ENCODE measurements at regions not wholly inside any gene's neighbourhood (a gene's known extent, or its start where the extent isn't known, plus 50 kb on each side); places are given as distances from the start of the nearest gene placed in this dataset.
A peak's percentile ranks its signal among the peaks of the same experiment; 100 is the strongest.

DNA sequence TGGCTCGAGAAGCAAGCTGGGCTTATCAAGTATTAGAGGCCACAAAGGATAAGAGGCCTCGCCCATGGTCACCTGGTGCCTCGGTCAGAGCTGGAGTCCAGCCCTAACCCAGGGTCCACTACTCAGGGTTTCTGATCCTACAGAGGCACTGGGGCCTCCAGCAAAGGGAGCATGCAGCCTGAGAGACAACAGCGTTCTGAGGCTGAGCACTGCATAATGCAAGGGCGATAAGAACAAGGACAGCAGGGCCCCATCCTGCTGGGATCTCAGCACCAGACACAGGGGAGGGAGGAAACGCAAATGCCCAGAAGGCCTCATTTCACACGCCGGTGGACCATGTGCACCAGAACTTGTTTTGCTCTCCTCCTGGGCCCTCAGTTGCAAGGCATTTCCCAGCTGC lies 63.0 kb downstream of the C5orf15 start:
- Histone ChIP-seq H3K4me3 (ENCODE audit: low read length in 2 of 2) (no peak overlapping the region), H3K4me1 (ENCODE audit: insufficient read depth, low read length) (no peaks in the 10 kb centered on the region), H3K9me3 (ENCODE audit: control insufficient read depth in 1 of 2, low read length in 2 of 2) (no peaks in the 10 kb centered on the region), H3K36me3 (ENCODE audit: insufficient read depth, low read length) (no peaks in the 10 kb centered on the region), H3K27ac (ENCODE audit: low read depth, low read length) (no peak overlapping the region), H3K27me3 (ENCODE audit: insufficient read depth, low read length) (no peaks in the 10 kb centered on the region)
- intact Hi-C loops (cut with micrococcal nuclease), result no loop called here
- ChIA-PET CTCF (ENCODE audit: partially characterized antibody) (interaction anchor here (1.4 kb wide), 1 partner anchor 9 kb away, joined by 4 read pairs; no protein-coding TSS in a partner anchor), POLR2A (ENCODE audit: partially characterized antibody) (no interaction called here)
- H3K9me3 Mint-ChIP-seq, result no peaks in the 10 kb centered on the region
- H3K27me3 Mint-ChIP-seq, result no peaks in the 10 kb centered on the region
- peak overlapping the region in 1 of 7 donors; percentile 42 for H3K27ac Mint-ChIP-seq
- no peak overlapping the region for H3K4me3 Mint-ChIP-seq
- H3K36me3 Mint-ChIP-seq, result no peaks in the 10 kb centered on the region
- DNase-seq, result no peak
- H3K4me1 Mint-ChIP-seq, result no peaks in the 10 kb centered on the region

DNA sequence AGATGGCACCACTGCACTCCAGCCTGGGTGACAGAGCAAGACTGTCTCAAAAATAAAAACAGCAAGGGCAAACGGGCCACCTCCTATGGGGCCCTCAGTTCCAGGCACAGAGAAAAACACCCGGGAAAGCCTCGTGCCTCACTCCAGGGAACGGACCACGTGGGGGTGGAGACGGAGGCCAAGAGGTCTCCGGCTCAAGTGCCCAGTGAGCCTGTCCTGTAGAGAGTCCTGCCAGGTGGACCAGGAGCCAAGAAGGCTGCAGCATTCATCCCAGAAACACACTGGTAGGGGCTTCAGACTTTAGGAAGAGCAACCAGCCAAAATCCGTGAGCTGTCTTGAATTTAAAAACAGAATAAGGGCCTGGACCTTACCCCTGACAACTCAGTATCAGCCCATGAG lies 63.8 kb downstream of the C5orf15 start:
- CTCF ChIA-PET (ENCODE audit: partially characterized antibody), result no interaction called here
- peak overlapping the region in 1 of 7 donors; percentile 32 for H3K27ac Mint-ChIP-seq

DNA sequence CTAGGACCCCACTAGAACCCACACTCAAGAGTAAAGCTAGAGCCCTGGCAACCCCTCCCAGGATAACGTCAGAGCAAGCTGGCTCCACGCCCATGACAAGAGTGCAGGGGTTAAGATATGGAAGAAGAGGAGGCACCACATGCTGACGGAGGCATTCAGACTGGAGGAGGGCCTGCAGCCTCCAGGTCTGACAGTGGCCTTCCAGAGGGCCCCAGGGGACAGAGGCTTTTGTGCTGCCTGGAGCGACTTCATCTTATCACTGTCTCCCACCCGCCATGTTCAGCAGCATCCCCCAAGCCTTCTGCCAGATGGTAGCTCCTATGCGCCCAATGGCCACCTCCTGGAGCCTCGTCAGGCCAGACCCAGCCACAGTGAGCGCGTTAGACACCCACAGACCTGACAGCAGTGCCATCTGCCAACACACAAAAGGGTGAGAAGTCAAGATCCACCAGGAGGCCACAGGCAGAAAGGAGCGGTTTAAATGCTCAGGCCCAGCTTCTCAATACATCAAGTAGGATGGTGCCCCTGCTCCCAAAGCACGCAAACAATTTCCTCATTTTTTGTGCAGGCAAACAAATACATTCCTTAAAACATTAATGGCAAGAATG lies 65.8 kb downstream of the C5orf15 start:
- H3K27ac Mint-ChIP-seq, result no peak overlapping the region
- H3K36me3 ChIP-seq (ENCODE audit: insufficient read depth, low read length), result no peaks in the 10 kb centered on the region
- intact Hi-C loops (cut with micrococcal nuclease), result no loop called here
- POLR2A ChIA-PET (ENCODE audit: partially characterized antibody), result no interaction called here
- CTCF ChIA-PET (ENCODE audit: partially characterized antibody), result no interaction called here
- no peaks in the 10 kb centered on the region for H3K36me3 Mint-ChIP-seq
- no peaks in the 10 kb centered on the region for H3K4me1 Mint-ChIP-seq
- H3K27me3 ChIP-seq (ENCODE audit: insufficient read depth, low read length), result no peaks in the 10 kb centered on the region
- H3K27ac ChIP-seq (ENCODE audit: low read depth, low read length), result no peak overlapping the region
- DNase-seq, result no peak
- H3K4me3 Mint-ChIP-seq, result no peak overlapping the region
- no peaks in the 10 kb centered on the region for H3K4me1 ChIP-seq (ENCODE audit: insufficient read depth, low read length)
- H3K4me3 ChIP-seq (ENCODE audit: low read length in 2 of 2), result no peak overlapping the region
- H3K9me3 ChIP-seq (ENCODE audit: control insufficient read depth in 1 of 2, low read length in 2 of 2), result no peaks in the 10 kb centered on the region
- H3K27me3 Mint-ChIP-seq, result peaks cover 0 to 2% of the 10 kb centered on the region in 2 donors
- no peaks in the 10 kb centered on the region for H3K9me3 Mint-ChIP-seq

More for the DNA sequence above, 63.8 kb downstream of the C5orf15 start:
- Mint-ChIP-seq H3K9me3 (no peaks in the 10 kb centered on the region), H3K27me3 (no peaks in the 10 kb centered on the region), H3K4me3 (no peak overlapping the region), H3K36me3 (no peaks in the 10 kb centered on the region), H3K4me1 (no peaks in the 10 kb centered on the region)
- intact Hi-C loops (cut with micrococcal nuclease), result no loop called here
- no peaks in the 10 kb centered on the region for H3K36me3 ChIP-seq (ENCODE audit: insufficient read depth, low read length)
- no peaks in the 10 kb centered on the region for H3K9me3 ChIP-seq (ENCODE audit: control insufficient read depth in 1 of 2, low read length in 2 of 2)
- no peak overlapping the region for H3K27ac ChIP-seq (ENCODE audit: low read depth, low read length)
- no peak for DNase-seq
- no peak overlapping the region for H3K4me3 ChIP-seq (ENCODE audit: low read length in 2 of 2)
- POLR2A ChIA-PET (ENCODE audit: partially characterized antibody), result no interaction called here
- no peaks in the 10 kb centered on the region for H3K4me1 ChIP-seq (ENCODE audit: insufficient read depth, low read length)
- no peaks in the 10 kb centered on the region for H3K27me3 ChIP-seq (ENCODE audit: insufficient read depth, low read length)

DNA sequence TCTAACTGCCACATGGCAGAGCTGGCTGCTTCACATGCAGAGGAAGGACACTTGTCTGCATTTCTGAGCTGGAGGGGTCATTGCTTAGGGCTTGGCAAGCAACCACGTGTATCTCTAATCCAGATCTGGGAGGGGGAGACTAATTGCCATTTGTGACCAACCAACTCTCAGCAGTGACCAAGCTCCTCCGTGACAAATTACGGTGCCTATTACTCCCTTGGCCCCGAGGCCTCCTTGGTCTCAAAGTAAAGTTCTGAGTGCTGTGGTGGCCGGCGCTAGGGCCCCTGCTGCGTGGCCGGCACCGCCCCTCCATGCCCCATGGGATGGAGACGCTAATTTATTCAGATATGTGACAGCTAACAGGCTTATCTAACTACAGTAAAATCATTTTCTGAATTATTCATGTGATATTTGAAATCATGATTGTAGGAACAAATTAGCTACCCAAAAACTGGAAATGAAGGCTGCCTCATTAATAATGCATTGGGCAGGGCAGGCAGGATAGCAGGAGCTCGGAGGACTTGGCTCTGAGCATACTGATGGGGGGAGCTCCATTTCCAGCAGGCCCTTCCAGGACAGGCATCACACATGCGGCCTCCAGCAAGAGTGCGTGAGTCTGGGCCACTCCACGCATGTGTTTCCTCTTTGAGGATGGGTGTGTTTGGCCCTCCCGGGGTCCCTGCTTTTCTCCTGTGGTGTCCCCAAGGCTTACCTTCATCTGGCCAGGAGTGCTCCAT lies 67.7 kb downstream of the C5orf15 start:
- Mint-ChIP-seq H3K27ac (no peak overlapping the region), H3K27me3 (peaks cover 0 to 2% of the 10 kb centered on the region in 2 donors), H3K9me3 (no peaks in the 10 kb centered on the region), H3K4me1 (no peaks in the 10 kb centered on the region), H3K36me3 (no peaks in the 10 kb centered on the region), H3K4me3 (no peak overlapping the region)
- CTCF ChIA-PET (ENCODE audit: partially characterized antibody), result no interaction called here
- no peaks in the 10 kb centered on the region for H3K9me3 ChIP-seq (ENCODE audit: control insufficient read depth in 1 of 2, low read length in 2 of 2)
- H3K4me3 ChIP-seq (ENCODE audit: low read length in 2 of 2), result no peak overlapping the region
- H3K4me1 ChIP-seq (ENCODE audit: insufficient read depth, low read length), result no peaks in the 10 kb centered on the region
- intact Hi-C loops (cut with micrococcal nuclease), result no loop called here
- H3K36me3 ChIP-seq (ENCODE audit: insufficient read depth, low read length), result no peaks in the 10 kb centered on the region
- DNase-seq, result no peak
- H3K27ac ChIP-seq (ENCODE audit: low read depth, low read length), result no peak overlapping the region
- no peaks in the 10 kb centered on the region for H3K27me3 ChIP-seq (ENCODE audit: insufficient read depth, low read length)
- POLR2A ChIA-PET (ENCODE audit: partially characterized antibody), result no interaction called here

DNA sequence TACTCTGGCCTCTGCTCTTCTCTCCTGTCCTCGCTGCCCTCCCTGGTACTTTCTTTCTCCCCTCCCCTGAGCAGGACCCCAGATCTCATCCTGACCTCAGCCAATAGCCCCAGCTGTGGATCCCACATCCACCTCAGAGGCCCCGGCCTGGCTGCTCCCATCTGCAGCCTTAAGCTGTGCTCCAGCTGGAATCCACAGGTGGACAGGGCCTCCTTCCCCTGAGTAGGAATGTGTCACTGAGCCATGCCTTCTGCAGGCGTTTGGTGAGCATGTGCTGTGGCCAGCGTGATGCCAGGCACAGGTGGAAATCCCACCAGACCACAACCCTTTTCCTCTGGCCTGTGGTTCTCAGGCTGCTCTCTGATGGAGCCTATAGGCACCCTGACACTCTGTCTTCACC lies 68.9 kb downstream of the C5orf15 start:
- Mint-ChIP-seq H3K36me3 (no peaks in the 10 kb centered on the region), H3K4me3 (no peak overlapping the region), H3K4me1 (no peaks in the 10 kb centered on the region), H3K9me3 (no peaks in the 10 kb centered on the region), H3K27ac (no peak overlapping the region), H3K27me3 (peaks cover 0 to 2% of the 10 kb centered on the region in 2 donors)
- Histone ChIP-seq H3K9me3 (ENCODE audit: control insufficient read depth in 1 of 2, low read length in 2 of 2) (no peaks in the 10 kb centered on the region), H3K36me3 (ENCODE audit: insufficient read depth, low read length) (no peaks in the 10 kb centered on the region), H3K4me3 (ENCODE audit: low read length in 2 of 2) (no peak overlapping the region), H3K27me3 (ENCODE audit: insufficient read depth, low read length) (no peaks in the 10 kb centered on the region), H3K27ac (ENCODE audit: low read depth, low read length) (no peak overlapping the region), H3K4me1 (ENCODE audit: insufficient read depth, low read length) (no peaks in the 10 kb centered on the region)
- no peak for DNase-seq
- CTCF ChIA-PET (ENCODE audit: partially characterized antibody), result no interaction called here
- intact Hi-C loops (cut with micrococcal nuclease), result no loop called here
- POLR2A ChIA-PET (ENCODE audit: partially characterized antibody), result no interaction called here

DNA sequence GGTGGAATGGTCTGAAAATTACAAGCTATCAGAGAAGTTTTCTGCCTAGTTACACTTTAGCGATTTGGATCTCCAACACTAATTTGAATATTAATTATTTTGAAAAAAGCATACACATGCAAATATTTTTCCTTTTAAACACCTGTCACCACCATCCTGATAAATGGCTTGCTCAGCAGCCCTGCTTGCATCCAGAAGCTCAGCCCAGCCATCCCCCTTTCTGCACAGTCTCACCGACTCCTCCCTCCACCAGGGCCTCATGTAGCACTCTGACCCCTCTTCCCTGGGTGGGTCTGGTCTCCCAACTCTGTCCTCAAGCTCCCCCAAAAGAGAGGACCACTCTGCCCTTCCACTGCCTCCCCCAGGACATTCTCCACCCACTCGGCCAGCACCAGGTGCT lies 70.0 kb downstream of the C5orf15 start:
- DNase-seq, result no peak
- H3K4me3 ChIP-seq (ENCODE audit: low read length in 2 of 2), result no peak overlapping the region
- intact Hi-C loops (cut with micrococcal nuclease), result no loop called here
- POLR2A ChIA-PET (ENCODE audit: partially characterized antibody), result no interaction called here
- H3K27me3 ChIP-seq (ENCODE audit: insufficient read depth, low read length), result no peaks in the 10 kb centered on the region
- H3K4me3 Mint-ChIP-seq, result no peak overlapping the region
- no peaks in the 10 kb centered on the region for H3K9me3 Mint-ChIP-seq
- no peaks in the 10 kb centered on the region for H3K4me1 Mint-ChIP-seq
- CTCF ChIA-PET (ENCODE audit: partially characterized antibody), result no interaction called here
- H3K4me1 ChIP-seq (ENCODE audit: insufficient read depth, low read length), result no peaks in the 10 kb centered on the region
- no peak overlapping the region for H3K27ac ChIP-seq (ENCODE audit: low read depth, low read length)
- H3K36me3 ChIP-seq (ENCODE audit: insufficient read depth, low read length), result no peaks in the 10 kb centered on the region
- no peak overlapping the region for H3K27ac Mint-ChIP-seq
- H3K36me3 Mint-ChIP-seq, result no peaks in the 10 kb centered on the region
- no peaks in the 10 kb centered on the region for H3K9me3 ChIP-seq (ENCODE audit: control insufficient read depth in 1 of 2, low read length in 2 of 2)
- peaks cover 0 to 2% of the 10 kb centered on the region in 2 donors for H3K27me3 Mint-ChIP-seq

DNA sequence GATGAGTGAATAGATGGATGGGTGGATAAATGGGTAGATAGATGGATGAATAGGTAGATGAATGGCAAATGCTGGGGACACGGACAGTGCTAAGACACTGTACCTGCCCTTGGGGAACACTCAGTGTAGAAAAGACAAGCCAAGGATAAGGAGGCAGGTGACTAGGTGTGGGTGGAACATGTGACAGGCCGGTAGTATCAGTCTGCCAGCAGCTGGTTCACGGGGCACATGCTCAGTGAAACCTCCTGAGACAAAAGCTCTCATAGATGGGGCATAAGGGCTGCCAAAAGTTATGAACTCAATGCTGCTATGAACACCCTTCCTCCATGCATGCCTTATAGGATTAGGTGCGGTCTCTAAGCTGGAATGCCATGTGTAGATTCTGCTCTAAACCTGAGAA lies 71.0 kb downstream of the C5orf15 start:
- POLR2A ChIA-PET (ENCODE audit: partially characterized antibody), result no interaction called here
- Histone ChIP-seq H3K27me3 (ENCODE audit: insufficient read depth, low read length) (no peaks in the 10 kb centered on the region), H3K4me3 (ENCODE audit: low read length in 2 of 2) (no peak overlapping the region), H3K36me3 (ENCODE audit: insufficient read depth, low read length) (no peaks in the 10 kb centered on the region), H3K9me3 (ENCODE audit: control insufficient read depth in 1 of 2, low read length in 2 of 2) (no peaks in the 10 kb centered on the region), H3K4me1 (ENCODE audit: insufficient read depth, low read length) (no peaks in the 10 kb centered on the region), H3K27ac (ENCODE audit: low read depth, low read length) (no peak overlapping the region)
- Mint-ChIP-seq H3K4me1 (no peaks in the 10 kb centered on the region), H3K27me3 (peaks cover 0 to 2% of the 10 kb centered on the region in 2 donors), H3K9me3 (no peaks in the 10 kb centered on the region), H3K27ac (no peak overlapping the region), H3K4me3 (no peak overlapping the region), H3K36me3 (no peaks in the 10 kb centered on the region)
- intact Hi-C loops (cut with micrococcal nuclease), result no loop called here
- CTCF ChIA-PET (ENCODE audit: partially characterized antibody), result interaction anchor here (1.7 kb wide), 1 partner anchor 8 kb away, joined by 4 read pairs; no protein-coding TSS in a partner anchor
- no peak for DNase-seq
